ENCODE measurements at regions not wholly inside any gene's neighbourhood (a gene's known extent, or its start where the extent isn't known, plus 50 kb on each side); places are given as distances from the start of the nearest gene placed in this dataset.

- H3K36me3 ChIP-seq (ENCODE audit: insufficient read depth, low read length): no peaks in the 10 kb centered on the region
- no peaks in the 10 kb centered on the region for H3K27me3 ChIP-seq (ENCODE audit: control insufficient read depth in 1 of 2, insufficient read depth in 2 of 2, low read length in 2 of 2)
- no peaks in the 10 kb centered on the region for H3K9me3 ChIP-seq (ENCODE audit: low read length)
- H3K4me3 ChIP-seq (ENCODE audit: low read depth in 1 of 2, low read length in 2 of 2): no peak overlapping the region
- H3K4me1 ChIP-seq (ENCODE audit: insufficient read depth, low read length): peaks cover 19% of the 10 kb centered on the region
- no peak overlapping the region for H3K27ac ChIP-seq (ENCODE audit: low read depth, low read length)
- H3K9ac ChIP-seq (ENCODE audit: low read length): no peak overlapping the region
Observed at GRCh38 chr2:66242099-66242789, 192.7 kb upstream of the MEIS1 start.

- Histone ChIP-seq H3K36me3 (ENCODE audit: insufficient read depth, low read length) (no peaks in the 10 kb centered on the region), H3K27me3 (ENCODE audit: control insufficient read depth in 1 of 2, insufficient read depth in 2 of 2, low read length in 2 of 2) (no peaks in the 10 kb centered on the region), H3K9me3 (ENCODE audit: low read length) (no peaks in the 10 kb centered on the region), H3K4me1 (ENCODE audit: insufficient read depth, low read length) (peaks cover 19% of the 10 kb centered on the region), H3K27ac (ENCODE audit: low read depth, low read length) (no peak overlapping the region), H3K9ac (ENCODE audit: low read length) (no peak overlapping the region), H3K4me3 (ENCODE audit: low read depth in 1 of 2, low read length in 2 of 2) (no peak overlapping the region)
Observed at GRCh38 chr2:66240286-66240685, 194.6 kb upstream of the MEIS1 start.

DNA sequence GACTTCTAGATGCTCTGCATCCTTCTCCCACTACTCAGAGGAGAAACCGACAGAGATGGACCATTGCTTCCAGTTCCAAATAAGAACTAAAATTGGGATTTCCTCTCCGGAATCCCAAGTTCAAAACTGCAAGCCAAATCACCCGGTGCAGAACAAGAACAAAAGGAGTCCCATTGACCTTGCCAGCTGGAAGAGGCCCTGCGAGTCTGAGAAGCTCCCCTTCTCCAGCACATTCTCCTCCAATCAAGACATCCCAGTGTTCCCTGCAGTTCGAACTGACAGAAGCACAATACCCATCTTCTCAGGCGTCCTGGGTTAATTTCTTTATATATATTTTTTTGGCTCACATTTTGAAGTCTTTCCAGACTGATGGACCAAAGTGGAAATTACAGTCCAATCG is 195.3 kb upstream of the MEIS1 start:
- Histone ChIP-seq H3K36me3 (ENCODE audit: insufficient read depth, low read length) (no peaks in the 10 kb centered on the region), H3K9ac (ENCODE audit: low read length) (no peak overlapping the region), H3K27ac (ENCODE audit: low read depth, low read length) (peak overlapping the region; percentile 24), H3K9me3 (ENCODE audit: low read length) (no peaks in the 10 kb centered on the region), H3K4me3 (ENCODE audit: low read depth in 1 of 2, low read length in 2 of 2) (no peak overlapping the region), H3K27me3 (ENCODE audit: control insufficient read depth in 1 of 2, insufficient read depth in 2 of 2, low read length in 2 of 2) (no peaks in the 10 kb centered on the region), H3K4me1 (ENCODE audit: insufficient read depth, low read length) (peaks cover 19% of the 10 kb centered on the region)

DNA sequence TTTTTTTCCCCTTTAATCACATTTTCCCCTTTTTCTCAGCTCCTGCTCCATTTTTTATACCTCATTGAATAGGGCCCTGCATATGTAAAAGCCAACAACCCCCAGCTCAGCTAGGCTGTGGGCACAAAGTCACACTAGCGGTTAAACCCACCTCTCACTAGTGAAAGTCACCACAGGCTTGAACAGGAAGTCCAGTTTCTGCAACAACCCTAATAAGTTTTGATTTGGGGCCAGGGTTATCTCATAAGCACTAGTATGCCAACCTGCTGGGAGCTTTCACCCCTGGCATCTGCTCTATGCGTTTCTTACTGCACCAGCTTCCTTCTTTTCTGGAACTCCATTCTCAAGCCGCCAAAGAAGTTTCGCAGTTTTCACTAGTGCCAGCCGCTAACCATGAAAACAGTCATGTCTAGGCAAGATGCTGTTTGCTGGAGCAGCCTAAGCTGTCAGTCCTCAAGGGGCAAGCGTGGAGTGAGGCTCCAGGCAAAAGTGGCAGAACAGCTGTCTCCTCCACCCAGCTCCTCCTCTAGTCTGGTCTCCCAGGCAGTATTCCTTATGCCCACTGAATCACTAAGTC is 197.0 kb upstream of the MEIS1 start:
- no peak overlapping the region for H3K9ac ChIP-seq (ENCODE audit: low read length)
- H3K36me3 ChIP-seq (ENCODE audit: insufficient read depth, low read length): no peaks in the 10 kb centered on the region
- no peaks in the 10 kb centered on the region for H3K9me3 ChIP-seq (ENCODE audit: low read length)
- H3K27me3 ChIP-seq (ENCODE audit: control insufficient read depth in 1 of 2, insufficient read depth in 2 of 2, low read length in 2 of 2): no peaks in the 10 kb centered on the region
- H3K4me1 ChIP-seq (ENCODE audit: insufficient read depth, low read length): peaks cover 19% of the 10 kb centered on the region
- H3K4me3 ChIP-seq (ENCODE audit: low read depth in 1 of 2, low read length in 2 of 2): no peak overlapping the region
- no peak overlapping the region for H3K27ac ChIP-seq (ENCODE audit: low read depth, low read length)

GRCh38 chr2:66236816-66237802 is 197.8 kb upstream of the MEIS1 start:
- no peak overlapping the region for H3K9ac ChIP-seq (ENCODE audit: low read length)
- H3K27me3 ChIP-seq (ENCODE audit: control insufficient read depth in 1 of 2, insufficient read depth in 2 of 2, low read length in 2 of 2): no peaks in the 10 kb centered on the region
- no peak overlapping the region for H3K27ac ChIP-seq (ENCODE audit: low read depth, low read length)
- no peaks in the 10 kb centered on the region for H3K36me3 ChIP-seq (ENCODE audit: insufficient read depth, low read length)
- H3K9me3 ChIP-seq (ENCODE audit: low read length): no peaks in the 10 kb centered on the region
- H3K4me3 ChIP-seq (ENCODE audit: low read depth in 1 of 2, low read length in 2 of 2): no peak overlapping the region
- peaks cover 14% of the 10 kb centered on the region for H3K4me1 ChIP-seq (ENCODE audit: insufficient read depth, low read length)

DNA sequence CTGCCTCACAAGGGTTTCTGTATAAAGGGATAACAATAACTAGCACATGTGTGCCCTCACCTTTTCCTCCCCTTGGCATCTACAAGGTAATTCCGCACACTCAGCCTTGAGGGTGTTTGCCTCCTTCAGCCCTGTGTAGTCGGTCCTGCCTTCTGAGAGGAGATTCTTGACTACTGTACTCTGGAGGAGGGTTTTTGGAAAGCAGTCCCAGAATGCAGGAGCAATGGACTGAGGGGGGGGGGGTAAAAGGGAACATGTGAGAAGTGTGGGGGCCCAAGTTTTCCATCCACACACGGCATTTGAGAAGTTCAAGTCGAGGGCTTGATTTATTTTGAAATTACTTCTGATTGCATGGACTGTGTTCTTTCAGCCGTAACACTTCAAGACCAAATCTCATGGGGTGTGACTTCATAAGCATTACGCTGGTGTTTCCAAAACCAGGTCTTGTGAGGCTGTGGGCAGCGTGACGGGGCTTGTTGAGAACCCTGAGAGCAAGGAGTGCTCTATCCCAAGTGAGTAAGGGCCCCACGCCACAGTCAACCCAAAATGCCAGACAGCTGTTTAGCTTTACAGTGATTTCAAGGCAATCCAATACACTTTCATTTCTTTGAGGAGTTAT is 198.7 kb upstream of the MEIS1 start:
- no peaks in the 10 kb centered on the region for H3K36me3 ChIP-seq (ENCODE audit: insufficient read depth, low read length)
- no peaks in the 10 kb centered on the region for H3K9me3 ChIP-seq (ENCODE audit: low read length)
- no peak overlapping the region for H3K9ac ChIP-seq (ENCODE audit: low read length)
- H3K27ac ChIP-seq (ENCODE audit: low read depth, low read length): no peak overlapping the region
- no peaks in the 10 kb centered on the region for H3K27me3 ChIP-seq (ENCODE audit: control insufficient read depth in 1 of 2, insufficient read depth in 2 of 2, low read length in 2 of 2)
- peaks cover 14% of the 10 kb centered on the region for H3K4me1 ChIP-seq (ENCODE audit: insufficient read depth, low read length)
- H3K4me3 ChIP-seq (ENCODE audit: low read depth in 1 of 2, low read length in 2 of 2): no peak overlapping the region

- peaks cover 7% of the 10 kb centered on the region for H3K4me1 ChIP-seq (ENCODE audit: insufficient read depth, low read length)
- H3K36me3 ChIP-seq (ENCODE audit: insufficient read depth, low read length): no peaks in the 10 kb centered on the region
- H3K9me3 ChIP-seq (ENCODE audit: low read length): no peaks in the 10 kb centered on the region
- no peak overlapping the region for H3K27ac ChIP-seq (ENCODE audit: low read depth, low read length)
- H3K9ac ChIP-seq (ENCODE audit: low read length): no peak overlapping the region
- H3K27me3 ChIP-seq (ENCODE audit: control insufficient read depth in 1 of 2, insufficient read depth in 2 of 2, low read length in 2 of 2): no peaks in the 10 kb centered on the region
- H3K4me3 ChIP-seq (ENCODE audit: low read depth in 1 of 2, low read length in 2 of 2): no peak overlapping the region
Observed at GRCh38 chr2:66235428-66235827, 199.5 kb upstream of the MEIS1 start.

- Histone ChIP-seq H3K4me1 (ENCODE audit: insufficient read depth, low read length) (no peaks in the 10 kb centered on the region), H3K4me3 (ENCODE audit: low read depth in 1 of 2, low read length in 2 of 2) (no peak overlapping the region), H3K9ac (ENCODE audit: low read length) (no peak overlapping the region), H3K27me3 (ENCODE audit: control insufficient read depth in 1 of 2, insufficient read depth in 2 of 2, low read length in 2 of 2) (no peaks in the 10 kb centered on the region), H3K9me3 (ENCODE audit: low read length) (no peaks in the 10 kb centered on the region), H3K36me3 (ENCODE audit: insufficient read depth, low read length) (no peaks in the 10 kb centered on the region), H3K27ac (ENCODE audit: low read depth, low read length) (no peak overlapping the region)
Observed at GRCh38 chr2:66233981-66234380, 200.9 kb upstream of the MEIS1 start.

GRCh38 chr2:66228128-66228547 is 206.8 kb upstream of the MEIS1 start:
- Histone ChIP-seq H3K36me3 (ENCODE audit: insufficient read depth, low read length) (no peaks in the 10 kb centered on the region), H3K9ac (ENCODE audit: low read length) (no peak overlapping the region), H3K9me3 (ENCODE audit: low read length) (no peaks in the 10 kb centered on the region), H3K27me3 (ENCODE audit: control insufficient read depth in 1 of 2, insufficient read depth in 2 of 2, low read length in 2 of 2) (no peaks in the 10 kb centered on the region), H3K4me3 (ENCODE audit: low read depth in 1 of 2, low read length in 2 of 2) (no peak overlapping the region), H3K4me1 (ENCODE audit: insufficient read depth, low read length) (no peaks in the 10 kb centered on the region), H3K27ac (ENCODE audit: low read depth, low read length) (no peak overlapping the region)

DNA sequence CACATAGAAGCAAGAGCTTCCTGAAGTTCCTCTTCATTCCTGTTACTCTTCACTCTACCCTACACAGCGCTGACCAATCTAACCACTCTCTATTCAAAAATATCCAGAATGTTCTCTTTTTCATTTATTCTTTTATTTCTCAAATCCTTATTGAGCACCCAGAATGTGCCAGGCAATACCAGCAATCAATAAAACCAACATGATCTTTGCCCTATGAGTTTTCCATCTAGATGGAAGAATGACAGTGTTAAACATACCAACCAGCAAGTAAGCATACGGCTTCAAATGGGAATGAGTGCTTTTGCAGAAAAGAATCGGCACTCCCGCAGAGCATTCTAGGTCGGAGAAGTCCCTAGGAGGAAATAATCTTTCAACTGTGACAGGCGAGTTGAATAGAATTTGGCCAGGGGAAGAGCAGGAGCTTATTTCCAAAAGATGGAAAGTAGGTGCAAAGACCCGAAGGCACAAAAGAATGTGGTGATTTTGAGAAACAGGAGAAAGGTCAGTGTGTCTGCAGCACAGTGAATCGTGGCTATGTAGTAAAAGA is 217.8 kb upstream of the MEIS1 start:
- H3K27ac ChIP-seq (ENCODE audit: low read depth, low read length): no peak overlapping the region
- H3K27me3 ChIP-seq (ENCODE audit: control insufficient read depth in 1 of 2, insufficient read depth in 2 of 2, low read length in 2 of 2): no peaks in the 10 kb centered on the region
- no peaks in the 10 kb centered on the region for H3K36me3 ChIP-seq (ENCODE audit: insufficient read depth, low read length)
- no peaks in the 10 kb centered on the region for H3K4me1 ChIP-seq (ENCODE audit: insufficient read depth, low read length)
- H3K9me3 ChIP-seq (ENCODE audit: low read length): no peaks in the 10 kb centered on the region
- no peak overlapping the region for H3K4me3 ChIP-seq (ENCODE audit: low read depth in 1 of 2, low read length in 2 of 2)
- H3K9ac ChIP-seq (ENCODE audit: low read length): no peak overlapping the region

DNA sequence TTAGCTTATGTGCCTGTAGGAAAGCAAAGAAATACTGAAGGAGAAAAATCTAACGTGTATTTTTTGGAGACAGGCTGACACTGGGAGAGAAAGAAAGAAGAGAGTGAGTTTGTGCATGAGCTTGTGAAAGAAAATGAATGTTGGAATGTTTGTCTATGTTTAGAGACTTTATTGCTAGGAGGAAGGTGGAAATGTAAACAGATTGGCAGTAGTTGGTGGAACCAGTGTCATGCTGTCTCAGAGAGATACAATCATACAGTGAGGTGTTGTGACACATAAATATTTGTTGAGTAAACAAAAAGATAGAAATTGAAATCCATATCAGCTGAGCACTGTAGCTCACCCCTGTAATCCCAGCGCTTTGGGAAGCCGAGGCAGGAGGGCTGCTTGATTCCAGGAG is 222.2 kb upstream of the MEIS1 start:
- Histone ChIP-seq H3K9me3 (ENCODE audit: low read length) (no peaks in the 10 kb centered on the region), H3K36me3 (ENCODE audit: insufficient read depth, low read length) (no peaks in the 10 kb centered on the region), H3K4me3 (ENCODE audit: low read depth in 1 of 2, low read length in 2 of 2) (no peak overlapping the region), H3K9ac (ENCODE audit: low read length) (no peak overlapping the region), H3K27me3 (ENCODE audit: control insufficient read depth in 1 of 2, insufficient read depth in 2 of 2, low read length in 2 of 2) (no peaks in the 10 kb centered on the region), H3K27ac (ENCODE audit: low read depth, low read length) (no peak overlapping the region), H3K4me1 (ENCODE audit: insufficient read depth, low read length) (no peaks in the 10 kb centered on the region)

Data from muscle layer of colon (tissue), 2 donors.